T-helper 17 cell (primary cell): ENCODE measurements at regions not wholly inside any gene's neighbourhood (a gene's known extent, or its start where the extent isn't known, plus 50 kb on each side); places are given as distances from the start of the nearest gene placed in this dataset.

Experiments used
- ATAC-seq: fragments of 150-1000 bp; cut with Tn5 transposase; 2 replicates; pipeline ENCODE4 v1.10.0; 2021; ENCODE audit warnings: mild to moderate bottlenecking, moderate library complexity
- DNase-seq, 3 donors: peaks; one replicate each; pipeline versions ENCODE4 v3.0.0 to v3.0.0-alpha.2; 2020 to 2021
- H3K9me3 ChIP-seq: one replicate; pipeline ENCODE4 v1.7.0; 2013; ENCODE audit warnings: low read length, mild to moderate bottlenecking; ENCODE audit not compliant: control insufficient read depth, poor library complexity, severe bottlenecking
- H3K27ac Mint-ChIP-seq: one replicate; pipeline ENCODE4 v1.8.0; 2022; ENCODE audit warnings: mild to moderate bottlenecking, moderate library complexity, mixed read lengths
- H3K27me3 Mint-ChIP-seq: one replicate; pipeline ENCODE4 v1.8.0; 2022; ENCODE audit warnings: mixed read lengths
- H3K36me3 Mint-ChIP-seq: one replicate; pipeline ENCODE4 v1.8.0; 2022; ENCODE audit warnings: low read depth, mixed read lengths
- H3K4me1 Mint-ChIP-seq: one replicate; pipeline ENCODE4 v1.8.0; 2022; ENCODE audit warnings: mild to moderate bottlenecking, mixed read lengths
- H3K4me3 Mint-ChIP-seq: one replicate; pipeline ENCODE4 v1.8.0; 2022; ENCODE audit warnings: mild to moderate bottlenecking, moderate library complexity, mixed read lengths

DNA sequence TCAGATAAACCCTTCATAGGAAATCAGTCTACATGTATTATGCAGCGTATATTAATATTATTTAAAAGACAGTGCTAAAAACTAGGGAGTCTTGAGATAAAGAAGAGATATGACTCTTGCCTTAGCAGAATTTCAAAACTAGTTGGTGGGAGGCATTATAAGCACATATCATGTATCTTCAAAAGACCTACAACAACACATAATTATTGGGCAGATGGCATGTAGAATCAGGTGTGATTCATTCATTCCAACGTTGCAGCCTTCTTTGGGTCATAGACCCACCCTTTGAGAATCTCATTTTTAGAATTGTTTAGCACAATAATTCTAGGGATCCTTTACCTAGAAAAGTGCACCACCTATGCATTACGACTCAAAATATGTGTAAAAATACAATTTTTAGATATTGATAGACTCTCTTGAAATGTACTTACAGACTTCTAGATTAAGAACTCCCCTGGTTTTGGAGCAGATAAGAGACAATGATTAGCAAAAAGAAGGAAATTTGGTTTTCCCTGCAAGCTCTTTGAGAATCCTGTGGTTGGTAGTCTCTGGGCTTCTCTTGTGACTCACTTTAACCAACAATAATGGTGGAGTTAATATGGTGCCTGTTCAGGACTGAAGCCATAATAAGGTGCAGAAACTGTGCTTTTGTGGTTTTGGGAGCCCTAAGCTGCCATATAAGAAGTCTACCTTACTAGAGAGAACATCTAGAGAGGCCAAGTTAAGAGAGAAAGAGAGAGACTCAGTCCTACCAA, 85.3 kb upstream of the RGS4 start:
- no peak overlapping the region for H3K27ac Mint-ChIP-seq
- H3K4me3 Mint-ChIP-seq, result no peak overlapping the region
- no peak for DNase-seq
- no peaks in the 10 kb centered on the region for H3K4me1 Mint-ChIP-seq
- H3K27me3 Mint-ChIP-seq, result peaks cover 45% of the 10 kb centered on the region
- no peaks in the 10 kb centered on the region for H3K36me3 Mint-ChIP-seq
- no peaks in the 10 kb centered on the region for H3K9me3 ChIP-seq
- ATAC-seq, result no peak

DNA sequence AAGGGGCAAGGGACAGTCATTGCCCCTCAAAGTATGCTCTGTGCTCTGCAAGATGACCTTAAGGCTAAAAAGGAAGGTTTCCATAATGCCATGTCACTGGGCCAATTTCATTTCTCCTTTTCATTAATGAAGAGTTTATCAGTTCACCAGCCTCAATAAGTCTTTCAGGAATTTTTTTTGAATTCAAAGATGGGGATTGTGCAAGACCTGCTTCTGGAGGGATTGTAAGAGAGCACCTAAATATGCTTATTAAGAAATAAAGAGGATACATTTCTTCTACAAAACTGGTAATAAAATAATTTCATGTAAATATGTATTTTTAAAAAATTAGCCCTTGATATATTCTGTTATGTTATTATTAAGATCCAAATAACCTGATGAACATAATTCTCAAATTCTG, 86.8 kb upstream of the RGS4 start:
- no peaks in the 10 kb centered on the region for H3K36me3 Mint-ChIP-seq
- H3K4me3 Mint-ChIP-seq, result no peak overlapping the region
- ATAC-seq (no peak), DNase-seq (no peak)
- H3K4me1 Mint-ChIP-seq, result no peaks in the 10 kb centered on the region
- H3K9me3 ChIP-seq, result no peaks in the 10 kb centered on the region
- H3K27ac Mint-ChIP-seq, result no peak overlapping the region
- peaks cover 35% of the 10 kb centered on the region for H3K27me3 Mint-ChIP-seq

DNA sequence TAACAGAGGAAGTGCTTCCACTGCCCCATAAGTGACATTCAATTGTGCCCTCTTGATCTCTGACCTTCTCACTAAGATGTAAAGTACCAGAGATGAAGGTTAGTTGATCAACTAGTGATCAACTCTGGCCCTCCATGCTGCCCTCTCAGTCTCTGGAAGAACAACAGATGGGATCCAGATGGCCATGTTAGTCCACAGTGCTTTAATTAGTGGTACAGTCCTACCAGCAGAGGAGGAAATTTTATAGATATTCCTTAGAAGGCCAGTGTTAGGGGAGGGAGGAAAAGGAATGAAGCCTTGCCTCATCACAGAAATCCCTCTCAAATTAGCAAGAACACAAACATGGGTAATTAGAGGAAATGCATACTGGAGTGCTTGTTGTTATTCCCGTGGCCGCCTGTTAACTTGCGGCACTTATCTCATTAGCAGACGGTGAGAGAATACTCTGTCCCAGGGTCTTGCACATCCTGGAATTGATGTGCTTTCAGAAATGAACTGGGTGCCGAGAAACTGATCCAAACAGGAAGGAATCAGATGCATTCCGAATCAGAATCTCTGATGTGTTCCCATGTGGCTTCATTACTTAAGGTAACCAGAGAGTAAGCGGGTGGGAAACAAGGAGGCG, 91.1 kb upstream of the RGS4 start:
- H3K9me3 ChIP-seq, result no peaks in the 10 kb centered on the region
- Mint-ChIP-seq H3K36me3 (no peaks in the 10 kb centered on the region), H3K27me3 (peaks cover 16% of the 10 kb centered on the region), H3K27ac (no peak overlapping the region), H3K4me1 (no peaks in the 10 kb centered on the region), H3K4me3 (no peak overlapping the region)
- ATAC-seq (no peak), DNase-seq (no peak)

DNA sequence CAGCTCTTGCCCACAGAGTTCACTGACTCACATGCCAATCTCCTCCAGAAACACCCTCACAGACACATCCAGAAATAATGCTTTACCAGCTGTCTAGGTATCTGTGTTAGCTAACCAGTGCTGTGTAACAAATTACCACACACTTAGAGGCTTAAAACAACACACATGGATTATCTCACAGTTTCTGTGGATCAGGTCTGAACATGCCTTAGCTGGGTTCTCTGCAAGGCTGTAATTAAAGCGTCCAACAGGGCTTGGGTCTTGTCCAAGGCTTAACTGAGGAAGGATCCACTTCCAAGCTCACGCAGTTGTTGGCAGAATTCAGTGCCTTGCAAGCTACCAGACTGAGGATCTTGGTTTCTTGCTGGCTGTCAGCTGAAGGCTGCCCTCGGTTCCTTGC, 92.5 kb upstream of the RGS4 start:
- H3K4me1 Mint-ChIP-seq, result no peaks in the 10 kb centered on the region
- ATAC-seq (no peak), DNase-seq (no peak)
- no peak overlapping the region for H3K4me3 Mint-ChIP-seq
- peaks cover 8% of the 10 kb centered on the region for H3K27me3 Mint-ChIP-seq
- H3K9me3 ChIP-seq, result no peaks in the 10 kb centered on the region
- H3K27ac Mint-ChIP-seq, result no peak overlapping the region
- H3K36me3 Mint-ChIP-seq, result no peaks in the 10 kb centered on the region

GRCh38 chr1:162974810-162975209, 94.4 kb upstream of the RGS4 start:
- DNase-seq, result no peak
- Mint-ChIP-seq H3K27ac (no peak overlapping the region), H3K4me3 (no peak overlapping the region), H3K27me3 (no peaks in the 10 kb centered on the region), H3K36me3 (no peaks in the 10 kb centered on the region), H3K4me1 (no peaks in the 10 kb centered on the region)
- H3K9me3 ChIP-seq, result no peaks in the 10 kb centered on the region
- ATAC-seq, result no peak

- Mint-ChIP-seq H3K4me3 (no peak overlapping the region), H3K27me3 (no peaks in the 10 kb centered on the region), H3K27ac (no peak overlapping the region), H3K36me3 (no peaks in the 10 kb centered on the region), H3K4me1 (no peaks in the 10 kb centered on the region)
- no peaks in the 10 kb centered on the region for H3K9me3 ChIP-seq
- no peak for ATAC-seq
- DNase-seq, result no peak
Measured at GRCh38 chr1:162973381-162973795, 95.8 kb upstream of the RGS4 start.

DNA sequence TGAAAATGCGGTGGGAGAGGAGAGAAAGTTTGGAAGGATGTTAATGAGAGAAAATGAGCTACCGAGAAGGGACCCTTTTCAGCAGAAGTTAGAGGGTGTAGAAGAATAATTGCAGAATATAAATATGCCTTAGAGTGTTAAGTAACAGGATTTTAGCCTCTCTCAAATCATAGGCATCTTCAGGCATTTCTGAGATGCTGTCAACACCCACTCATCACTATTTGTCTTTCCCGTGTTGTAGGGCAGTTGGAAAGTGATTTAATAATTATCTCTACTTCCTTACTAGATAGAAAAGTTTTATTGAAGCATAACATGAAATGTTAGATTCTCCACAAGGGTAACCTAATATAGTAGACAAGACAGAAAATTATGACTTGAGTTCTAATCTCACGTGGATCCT, 96.4 kb upstream of the RGS4 start:
- no peak overlapping the region for H3K4me3 Mint-ChIP-seq
- no peaks in the 10 kb centered on the region for H3K4me1 Mint-ChIP-seq
- H3K27me3 Mint-ChIP-seq, result no peaks in the 10 kb centered on the region
- DNase-seq, result no peak
- no peaks in the 10 kb centered on the region for H3K36me3 Mint-ChIP-seq
- no peaks in the 10 kb centered on the region for H3K9me3 ChIP-seq
- no peak for ATAC-seq
- no peak overlapping the region for H3K27ac Mint-ChIP-seq

DNA sequence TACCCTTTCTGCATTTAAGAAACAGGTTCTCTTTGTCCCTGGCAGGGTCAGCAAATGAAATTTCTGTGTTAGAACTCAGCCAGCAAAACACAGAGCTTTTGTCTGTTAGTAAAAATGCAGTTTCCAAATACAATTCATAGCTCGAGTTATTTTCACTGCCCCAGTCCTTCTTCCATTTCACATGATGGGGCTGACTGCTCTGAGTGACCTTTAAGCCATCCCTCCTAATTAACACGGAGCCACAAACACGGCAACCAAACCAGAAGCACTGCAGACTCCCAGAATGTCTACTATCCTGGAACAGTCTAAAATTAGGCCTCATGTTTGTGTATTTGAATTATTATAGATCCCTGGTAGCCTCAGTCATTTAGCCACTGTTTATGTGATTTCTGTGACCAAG, 99.1 kb upstream of the RGS4 start:
- no peak for ATAC-seq

DNA sequence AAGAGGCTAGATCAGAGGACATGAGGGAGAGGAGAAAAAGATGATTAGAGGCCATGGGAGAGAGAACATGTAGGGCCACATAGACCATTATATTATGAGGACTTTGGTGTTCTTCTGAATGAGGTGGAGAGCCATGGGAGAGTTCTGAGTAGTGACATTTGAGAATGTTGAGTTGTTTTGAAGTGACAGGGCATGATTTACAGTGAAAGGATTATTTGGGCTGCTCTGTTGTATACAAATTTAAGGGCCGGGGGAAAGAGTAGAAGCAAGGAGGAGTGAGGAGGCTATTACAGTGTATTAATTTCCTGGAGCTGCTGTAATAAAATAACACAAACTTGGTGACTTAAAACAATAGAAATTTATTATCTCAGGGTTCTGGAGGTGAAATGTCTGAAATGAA, 102.5 kb upstream of the RGS4 start:
- H3K4me1 Mint-ChIP-seq, result no peaks in the 10 kb centered on the region
- no peaks in the 10 kb centered on the region for H3K9me3 ChIP-seq
- no peak overlapping the region for H3K27ac Mint-ChIP-seq
- H3K27me3 Mint-ChIP-seq, result peaks cover 5% of the 10 kb centered on the region
- ATAC-seq (no peak), DNase-seq (no peak)
- H3K36me3 Mint-ChIP-seq, result no peaks in the 10 kb centered on the region
- no peak overlapping the region for H3K4me3 Mint-ChIP-seq

More for the DNA sequence above, 99.1 kb upstream of the RGS4 start:
- Mint-ChIP-seq H3K4me1 (no peaks in the 10 kb centered on the region), H3K27ac (no peak overlapping the region), H3K27me3 (no peaks in the 10 kb centered on the region), H3K4me3 (no peak overlapping the region), H3K36me3 (no peaks in the 10 kb centered on the region)
- DNase-seq, result no peak
- H3K9me3 ChIP-seq, result no peaks in the 10 kb centered on the region

GRCh38 chr1:162964901-162965300, 103.9 kb upstream of the CCDC190 start:
- ATAC-seq, result no peak
- Mint-ChIP-seq H3K27me3 (peaks cover 10% of the 10 kb centered on the region), H3K4me1 (no peaks in the 10 kb centered on the region), H3K36me3 (no peaks in the 10 kb centered on the region), H3K4me3 (no peak overlapping the region), H3K27ac (no peak overlapping the region)
- H3K9me3 ChIP-seq, result no peaks in the 10 kb centered on the region
- no peak for DNase-seq

GRCh38 chr1:162956922-162957321, 95.9 kb upstream of the CCDC190 start:
- no peaks in the 10 kb centered on the region for H3K4me1 Mint-ChIP-seq
- DNase-seq (no peak), ATAC-seq (no peak)
- H3K4me3 Mint-ChIP-seq, result no peak overlapping the region
- H3K36me3 Mint-ChIP-seq, result no peaks in the 10 kb centered on the region
- no peaks in the 10 kb centered on the region for H3K9me3 ChIP-seq
- H3K27ac Mint-ChIP-seq, result no peak overlapping the region
- H3K27me3 Mint-ChIP-seq, result peaks cover 28% of the 10 kb centered on the region

DNA sequence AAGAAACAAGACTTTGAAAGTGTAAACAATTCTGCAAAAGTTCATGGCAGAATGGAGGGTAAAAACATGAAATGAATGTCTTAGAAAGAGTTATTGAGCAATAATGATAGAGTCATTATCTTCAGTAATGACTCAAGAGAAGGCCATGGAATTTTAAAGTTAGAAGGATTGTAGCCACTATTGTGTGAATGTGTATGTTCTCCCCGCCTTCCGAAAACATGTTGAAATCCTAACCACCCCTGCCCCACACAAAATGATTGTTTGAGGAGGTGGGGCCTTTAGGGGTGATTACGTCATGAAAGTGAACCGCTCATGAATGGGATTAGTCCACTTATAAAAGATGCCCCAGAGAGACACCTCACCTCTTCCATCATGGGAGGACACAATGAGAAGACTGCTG, 93.8 kb upstream of the CCDC190 start:
- ATAC-seq (no peak), DNase-seq (no peak)
- H3K4me1 Mint-ChIP-seq, result no peaks in the 10 kb centered on the region
- no peak overlapping the region for H3K4me3 Mint-ChIP-seq
- H3K9me3 ChIP-seq, result no peaks in the 10 kb centered on the region
- no peak overlapping the region for H3K27ac Mint-ChIP-seq
- peaks cover 19% of the 10 kb centered on the region for H3K27me3 Mint-ChIP-seq
- no peaks in the 10 kb centered on the region for H3K36me3 Mint-ChIP-seq

GRCh38 chr1:162952956-162953355, 92.0 kb upstream of the CCDC190 start:
- H3K27me3 Mint-ChIP-seq, result peaks cover 19% of the 10 kb centered on the region
- no peaks in the 10 kb centered on the region for H3K36me3 Mint-ChIP-seq
- no peak overlapping the region for H3K27ac Mint-ChIP-seq
- no peaks in the 10 kb centered on the region for H3K9me3 ChIP-seq
- DNase-seq, result no peak
- H3K4me3 Mint-ChIP-seq, result no peak overlapping the region
- no peak for ATAC-seq
- H3K4me1 Mint-ChIP-seq, result no peaks in the 10 kb centered on the region
